T-cell (primary cell): ENCODE measurements at regions not wholly inside any gene's neighbourhood (a gene's known extent, or its start where the extent isn't known, plus 50 kb on each side); places are given as distances from the start of the nearest gene placed in this dataset.

Experiments
- ATAC-seq, 4 experiments: fragments of 200-7000 bp in 3 of 4; fragments of 150-1000 bp in 1 of 4; cut with Tn5 transposase; replicated peaks in 1 of 4; 1 replicate in 3 of 4; 2 replicates in 1 of 4; pipeline ENCODE4 v1.10.0; 2021; ENCODE audit warnings: moderate library complexity in 3 of 4, mild to moderate bottlenecking in 2 of 4, moderate number of reproducible peaks in 1 of 4
- CTCF ChIA-PET, 2 donors: fragments of 300-600 bp; sonication (Branson Sonifier 250); formaldehyde crosslinking; loops; one replicate each; lab custom pipeline; 2022; ENCODE audit warnings: antibody characterized with exemption in 2 of 2; lab: Charles Lee
- POLR2A ChIA-PET, 2 donors: fragments of 300-600 bp; sonication (Branson Sonifier 250); formaldehyde crosslinking; loops; one replicate each; lab custom pipeline; 2022; ENCODE audit warnings: antibody characterized with exemption in 2 of 2; lab: Charles Lee
- DNase-seq, 35 experiments: peaks; one replicate each; pipeline versions ENCODE4 v3.0.0 to v3.0.0-alpha.2; 2013 to 2023
- H3K27ac ChIP-seq: one replicate; pipeline ENCODE4 v1.5.1; 2013; ENCODE audit warnings: low read length
- H3K27me3 ChIP-seq, 2 experiments: replicated peaks in 1 of 2; 1 replicate in 1 of 2; 2 replicates in 1 of 2; pipeline versions ENCODE4 v1.6.1 to v1.7.0; 2013; ENCODE audit warnings: low read length in 1 of 2, mixed read lengths in 1 of 2; ENCODE audit not compliant: control insufficient read depth in 2 of 2, insufficient read depth in 2 of 2; ENCODE audit errors: extremely low read depth in 1 of 2
- H3K36me3 ChIP-seq, 2 donors: 1 replicate in 1 of 2; 2 replicates in 1 of 2; pipeline versions ENCODE4 v1.6.1 to v1.7.0; 2013; ENCODE audit warnings: low read length in 1 of 2; ENCODE audit not compliant: control insufficient read depth in 2 of 2, insufficient read depth in 1 of 2; ENCODE audit errors: extremely low read depth in 1 of 2
- H3K4me1 ChIP-seq, 2 experiments: 1 replicate in 1 of 2; 2 replicates in 1 of 2; pipeline versions ENCODE4 v1.6.1 to v1.7.0; 2013; ENCODE audit warnings: low read length in 2 of 2, mixed read lengths in 1 of 2; ENCODE audit not compliant: insufficient read depth in 2 of 2, control insufficient read depth in 1 of 2; ENCODE audit errors: extremely low read depth in 1 of 2
- H3K4me3 ChIP-seq, 2 donors: 1 replicate in 1 of 2; 2 replicates in 1 of 2; pipeline versions ENCODE4 v1.5.1 to v1.7.0; 2013; ENCODE audit warnings: mild to moderate bottlenecking in 2 of 2, low read length in 1 of 2, moderate library complexity in 1 of 2; ENCODE audit not compliant: control insufficient read depth in 1 of 2; ENCODE audit errors: extremely low read depth in 1 of 2
- H3K9me3 ChIP-seq: 2 replicates; pipeline ENCODE4 v1.7.0; 2013
- H3K27ac Mint-ChIP-seq, 2 donors: one replicate each; pipeline ENCODE4 v1.8.0; 2020 to 2021; ENCODE audit warnings: mild to moderate bottlenecking in 2 of 2, mixed read lengths in 2 of 2
- H3K27me3 Mint-ChIP-seq, 2 donors: one replicate each; pipeline ENCODE4 v1.8.0; 2021 to 2022; ENCODE audit warnings: mixed read lengths in 2 of 2
- H3K36me3 Mint-ChIP-seq: one replicate; pipeline ENCODE4 v1.8.0; 2021; ENCODE audit warnings: mixed read lengths
- H3K4me1 Mint-ChIP-seq, 3 donors: one replicate each; pipeline ENCODE4 v1.8.0; 2020 to 2022; ENCODE audit warnings: mixed read lengths in 3 of 3, mild to moderate bottlenecking in 1 of 3
- H3K4me3 Mint-ChIP-seq, 3 donors: one replicate each; pipeline ENCODE4 v1.8.0; 2020 to 2022; ENCODE audit warnings: mild to moderate bottlenecking in 3 of 3, mixed read lengths in 3 of 3, moderate library complexity in 3 of 3
- H3K9me3 Mint-ChIP-seq, 3 donors: one replicate each; pipeline ENCODE4 v1.8.0; 2020 to 2022; ENCODE audit warnings: mixed read lengths in 3 of 3
- WGBS: methylation state at CpG from one replicate; pipeline ENCODE4 v1.1.5; 2013; ENCODE audit warnings: missing lambda C conversion rate; ENCODE audit not compliant: insufficient coverage; 5-methylcytosine and 5-hydroxymethylcytosine counted together

GRCh38 chr16:73725156-73725555 lies 571.5 kb upstream of the PSMD7 start:
- no peaks in the 10 kb centered on the region for H3K9me3 ChIP-seq
- Mint-ChIP-seq H3K27ac (no peak overlapping the region), H3K4me3 (no peak overlapping the region), H3K9me3 (peaks cover 4 to 13% (median 5%) of the 10 kb centered on the region in 3 donors), H3K27me3 (no peaks in the 10 kb centered on the region), H3K36me3 (no peaks in the 10 kb centered on the region), H3K4me1 (no peaks in the 10 kb centered on the region)
- ChIA-PET CTCF (no interaction called here), POLR2A (no interaction called here)
- no peaks in the 10 kb centered on the region for H3K36me3 ChIP-seq
- 94% methylated on average over 2 of the region's 3 CpGs for WGBS
- no peaks in the 10 kb centered on the region for H3K27me3 ChIP-seq
- DNase-seq = no peak
- no peak overlapping the region for H3K4me3 ChIP-seq
- no peak for ATAC-seq
- H3K27ac ChIP-seq = no peak overlapping the region
- H3K4me1 ChIP-seq = no peaks in the 10 kb centered on the region

- no peaks in the 10 kb centered on the region for H3K9me3 ChIP-seq
- no CpG with 5 or more reads among the region's 2 CpGs for WGBS
- H3K9me3 Mint-ChIP-seq = peaks cover 3 to 8% (median 4%) of the 10 kb centered on the region in 3 donors
- no peaks in the 10 kb centered on the region for H3K27me3 Mint-ChIP-seq
- no peak overlapping the region for H3K27ac ChIP-seq
- H3K4me1 Mint-ChIP-seq = no peaks in the 10 kb centered on the region
- no peak overlapping the region for H3K4me3 ChIP-seq
- POLR2A ChIA-PET = no interaction called here
- no peak for DNase-seq
- no peaks in the 10 kb centered on the region for H3K27me3 ChIP-seq
- no peaks in the 10 kb centered on the region for H3K36me3 Mint-ChIP-seq
- H3K4me3 Mint-ChIP-seq = no peak overlapping the region
- no peak overlapping the region for H3K27ac Mint-ChIP-seq
- no peaks in the 10 kb centered on the region for H3K36me3 ChIP-seq
- CTCF ChIA-PET = no interaction called here
- no peak for ATAC-seq
- H3K4me1 ChIP-seq = no peaks in the 10 kb centered on the region
These were observed 572.1 kb upstream of the PSMD7 start for GRCh38 chr16:73724503-73724902.

- 81% methylated on average over 5 of the region's 11 CpGs for WGBS
- ATAC-seq (no peak), DNase-seq (no peak)
- no peaks in the 10 kb centered on the region for H3K27me3 Mint-ChIP-seq
- H3K36me3 ChIP-seq = no peaks in the 10 kb centered on the region
- H3K27me3 ChIP-seq = no peaks in the 10 kb centered on the region
- CTCF ChIA-PET = no interaction called here
- no peak overlapping the region for H3K27ac ChIP-seq
- no peak overlapping the region for H3K4me3 Mint-ChIP-seq
- no peak overlapping the region for H3K4me3 ChIP-seq
- no peaks in the 10 kb centered on the region for H3K36me3 Mint-ChIP-seq
- H3K27ac Mint-ChIP-seq = no peak overlapping the region
- no peaks in the 10 kb centered on the region for H3K4me1 Mint-ChIP-seq
- H3K9me3 Mint-ChIP-seq = peaks cover 3 to 6% (median 4%) of the 10 kb centered on the region in 3 donors
- no peaks in the 10 kb centered on the region for H3K4me1 ChIP-seq
- no peaks in the 10 kb centered on the region for H3K9me3 ChIP-seq
- POLR2A ChIA-PET = no interaction called here
These were observed 579.2 kb upstream of the PSMD7 start for GRCh38 chr16:73717266-73717974.

- Histone ChIP-seq H3K9me3 (no peaks in the 10 kb centered on the region), H3K27me3 (no peaks in the 10 kb centered on the region), H3K4me1 (no peaks in the 10 kb centered on the region), H3K4me3 (no peak overlapping the region), H3K36me3 (no peaks in the 10 kb centered on the region), H3K27ac (no peak overlapping the region)
- Mint-ChIP-seq H3K27me3 (no peaks in the 10 kb centered on the region), H3K36me3 (no peaks in the 10 kb centered on the region), H3K9me3 (peaks cover 3 to 6% (median 4%) of the 10 kb centered on the region in 3 donors), H3K4me3 (no peak overlapping the region), H3K4me1 (no peaks in the 10 kb centered on the region), H3K27ac (no peak overlapping the region)
- ChIA-PET POLR2A (no interaction called here), CTCF (no interaction called here)
- WGBS = 79% methylated on average over 5 of the region's 8 CpGs
- no peak for DNase-seq
- no peak for ATAC-seq
These were observed 581.6 kb upstream of the PSMD7 start for GRCh38 chr16:73714976-73715375.

- Mint-ChIP-seq H3K4me1 (no peaks in the 10 kb centered on the region), H3K27ac (no peak overlapping the region), H3K9me3 (peaks cover 0 to 6% (median 2%) of the 10 kb centered on the region in 3 donors), H3K36me3 (no peaks in the 10 kb centered on the region), H3K4me3 (no peak overlapping the region), H3K27me3 (no peaks in the 10 kb centered on the region)
- Histone ChIP-seq H3K27me3 (no peaks in the 10 kb centered on the region), H3K4me3 (no peak overlapping the region), H3K27ac (no peak overlapping the region), H3K4me1 (no peaks in the 10 kb centered on the region), H3K9me3 (no peaks in the 10 kb centered on the region), H3K36me3 (no peaks in the 10 kb centered on the region)
- no peak for DNase-seq
- ChIA-PET CTCF (no interaction called here), POLR2A (no interaction called here)
- 80% methylated on average over 6 of the region's 12 CpGs for WGBS
- ATAC-seq = no peak
These were observed 582.7 kb upstream of the PSMD7 start for GRCh38 chr16:73713778-73714495.

- H3K9me3 Mint-ChIP-seq = peaks cover 0 to 6% (median 0%) of the 10 kb centered on the region in 3 donors
- no peaks in the 10 kb centered on the region for H3K4me1 Mint-ChIP-seq
- H3K36me3 Mint-ChIP-seq = no peaks in the 10 kb centered on the region
- H3K27me3 ChIP-seq = no peaks in the 10 kb centered on the region
- H3K9me3 ChIP-seq = no peaks in the 10 kb centered on the region
- no peak overlapping the region for H3K4me3 Mint-ChIP-seq
- no peaks in the 10 kb centered on the region for H3K4me1 ChIP-seq
- H3K27me3 Mint-ChIP-seq = no peaks in the 10 kb centered on the region
- H3K4me3 ChIP-seq = no peak overlapping the region
- H3K36me3 ChIP-seq = no peaks in the 10 kb centered on the region
- DNase-seq (no peak), ATAC-seq (no peak)
- H3K27ac Mint-ChIP-seq = no peak overlapping the region
- 94% methylated on average over 4 of the region's 8 CpGs for WGBS
- H3K27ac ChIP-seq = no peak overlapping the region
- POLR2A ChIA-PET = interaction anchor here in 1 of 2 donors (0.6 kb wide), 1 partner anchor 35 kb away, joined by 4 read pairs; no protein-coding TSS in a partner anchor
- CTCF ChIA-PET = no interaction called here
These were observed 583.4 kb upstream of the PSMD7 start for GRCh38 chr16:73713251-73713650.
